ENCODE measurements at regions not wholly inside any gene's neighbourhood (a gene's known extent, or its start where the extent isn't known, plus 50 kb on each side); places are given as distances from the start of the nearest gene placed in this dataset.

DNA sequence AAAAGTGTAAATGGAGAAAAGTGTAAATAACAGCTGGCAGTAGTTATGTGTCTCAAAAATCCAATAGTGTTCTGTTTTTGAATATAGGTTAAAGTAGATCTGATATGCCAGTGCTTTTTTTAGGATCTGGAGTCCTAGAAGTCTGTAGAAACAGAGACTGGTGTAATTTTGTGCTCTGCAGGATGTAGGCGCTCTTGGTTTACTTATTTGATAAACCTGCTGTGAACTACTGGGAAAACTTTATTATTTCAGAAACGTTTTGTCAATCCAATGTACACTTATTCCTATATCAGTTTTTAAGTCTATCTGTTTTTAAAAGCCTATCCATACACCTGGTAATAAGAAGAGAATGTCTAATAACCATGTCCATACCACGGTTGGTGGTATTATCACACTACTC is 530.8 kb upstream of the ZNF804A start:
- POLR2A ChIA-PET, result no interaction called here

DNA sequence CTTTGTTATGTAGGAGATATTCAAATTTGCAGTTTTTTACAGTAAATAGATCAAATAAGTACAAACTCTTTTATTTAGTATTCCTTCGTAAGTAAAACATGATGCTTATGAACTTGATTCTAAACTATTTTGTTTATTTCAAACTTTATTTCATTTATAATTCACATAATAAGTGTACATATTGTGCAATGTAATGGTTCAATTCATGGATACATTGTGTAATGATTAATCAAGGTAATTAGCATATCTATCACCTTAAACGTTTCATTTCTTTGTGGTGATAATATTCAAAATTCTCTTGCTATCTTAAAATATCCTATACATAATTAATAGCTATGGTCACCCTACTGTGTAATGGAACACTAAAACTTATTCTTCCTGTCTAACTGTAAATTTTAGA is 525.9 kb upstream of the ZNF804A start:
- no peaks in the 10 kb centered on the region for H3K4me1 ChIP-seq (ENCODE audit: insufficient read depth, low read length)
- no peak overlapping the region for H3K4me3 Mint-ChIP-seq
- TF ChIP-seq, protein P1, sequence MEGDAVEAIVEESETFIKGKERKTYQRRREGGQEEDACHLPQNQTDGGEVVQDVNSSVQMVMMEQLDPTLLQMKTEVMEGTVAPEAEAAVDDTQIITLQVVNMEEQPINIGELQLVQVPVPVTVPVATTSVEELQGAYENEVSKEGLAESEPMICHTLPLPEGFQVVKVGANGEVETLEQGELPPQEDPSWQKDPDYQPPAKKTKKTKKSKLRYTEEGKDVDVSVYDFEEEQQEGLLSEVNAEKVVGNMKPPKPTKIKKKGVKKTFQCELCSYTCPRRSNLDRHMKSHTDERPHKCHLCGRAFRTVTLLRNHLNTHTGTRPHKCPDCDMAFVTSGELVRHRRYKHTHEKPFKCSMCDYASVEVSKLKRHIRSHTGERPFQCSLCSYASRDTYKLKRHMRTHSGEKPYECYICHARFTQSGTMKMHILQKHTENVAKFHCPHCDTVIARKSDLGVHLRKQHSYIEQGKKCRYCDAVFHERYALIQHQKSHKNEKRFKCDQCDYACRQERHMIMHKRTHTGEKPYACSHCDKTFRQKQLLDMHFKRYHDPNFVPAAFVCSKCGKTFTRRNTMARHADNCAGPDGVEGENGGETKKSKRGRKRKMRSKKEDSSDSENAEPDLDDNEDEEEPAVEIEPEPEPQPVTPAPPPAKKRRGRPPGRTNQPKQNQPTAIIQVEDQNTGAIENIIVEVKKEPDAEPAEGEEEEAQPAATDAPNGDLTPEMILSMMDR (IDR thresholded peaks at IDR 0.05), result no peak

More for the DNA sequence above, 530.8 kb upstream of the ZNF804A start:
- Mint-ChIP-seq H3K27me3 (no peaks in the 10 kb centered on the region), H3K36me3 (ENCODE audit: low read depth) (no peaks in the 10 kb centered on the region), H3K4me3 (no peak overlapping the region), H3K27ac (no peak overlapping the region), H3K4me1 (ENCODE audit: low read depth) (no peaks in the 10 kb centered on the region), H3K9me3 (peaks cover 2% of the 10 kb centered on the region)
- DNase-seq (no peak), ATAC-seq (ENCODE audit: poor library complexity) (no peak)
- Histone ChIP-seq H3K27me3 (ENCODE audit: control insufficient read depth in 1 of 2, insufficient read depth in 2 of 2, low read length in 2 of 2) (no peaks in the 10 kb centered on the region), H3K4me1 (ENCODE audit: insufficient read depth, low read length) (no peaks in the 10 kb centered on the region), H3K27ac (ENCODE audit: low read depth in 1 of 2, low read length in 2 of 2) (no peak overlapping the region), H3K36me3 (ENCODE audit: insufficient read depth, low read length) (no peaks in the 10 kb centered on the region), H3K4me3 (ENCODE audit: low read length) (no peak overlapping the region), H3K9me3 (ENCODE audit: control insufficient read depth in 1 of 2, insufficient read depth in 1 of 2, low read length in 2 of 2) (peaks cover 0 to 18% of the 10 kb centered on the region in 2 experiments)
- CTCF ChIA-PET, result no interaction called here
- intact Hi-C loops (cut with DNase I, micrococcal nuclease), result no loop called here
- TF ChIP-seq, protein P1 (IDR thresholded peaks at IDR 0.05), result no peak

DNA sequence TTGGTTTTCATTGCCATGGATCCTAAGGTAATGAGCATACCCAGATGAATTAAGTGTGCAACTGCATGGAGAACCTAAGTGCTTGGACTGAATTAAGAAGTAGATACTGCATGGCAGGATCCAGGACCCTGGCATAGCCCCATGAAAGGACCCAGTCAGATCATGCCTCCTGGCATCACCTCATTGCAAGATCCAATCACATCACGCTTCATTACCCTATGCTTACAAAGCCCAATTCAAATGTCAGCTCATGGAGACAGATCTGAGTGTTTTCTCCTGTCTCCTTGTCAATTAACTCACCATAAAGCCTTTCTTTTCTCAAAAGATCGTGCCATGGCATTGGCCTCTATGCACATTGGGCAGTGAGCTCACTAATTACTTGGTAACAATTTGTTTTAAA is 519.8 kb upstream of the ZNF804A start:
- no peaks in the 10 kb centered on the region for H3K4me1 ChIP-seq (ENCODE audit: insufficient read depth, low read length)
- ChIA-PET CTCF (no interaction called here), POLR2A (no interaction called here)
- H3K27ac ChIP-seq (ENCODE audit: low read depth in 1 of 2, low read length in 2 of 2), result no peak overlapping the region
- H3K27me3 Mint-ChIP-seq, result no peaks in the 10 kb centered on the region
- H3K36me3 Mint-ChIP-seq (ENCODE audit: low read depth), result no peaks in the 10 kb centered on the region
- intact Hi-C loops (cut with DNase I, micrococcal nuclease), result no loop called here
- no peaks in the 10 kb centered on the region for H3K9me3 ChIP-seq (ENCODE audit: control insufficient read depth in 1 of 2, insufficient read depth in 1 of 2, low read length in 2 of 2)
- H3K9me3 Mint-ChIP-seq, result peaks cover 4% of the 10 kb centered on the region
- DNase-seq, result no peak
- no peak overlapping the region for H3K27ac Mint-ChIP-seq
- no peaks in the 10 kb centered on the region for H3K27me3 ChIP-seq (ENCODE audit: control insufficient read depth in 1 of 2, insufficient read depth in 2 of 2, low read length in 2 of 2)
- H3K4me3 Mint-ChIP-seq, result no peak overlapping the region
- ATAC-seq (ENCODE audit: poor library complexity), result no peak
- TF ChIP-seq, protein P1 (IDR thresholded peaks at IDR 0.05), result no peak
- H3K36me3 ChIP-seq (ENCODE audit: insufficient read depth, low read length), result no peaks in the 10 kb centered on the region
- no peaks in the 10 kb centered on the region for H3K4me1 Mint-ChIP-seq (ENCODE audit: low read depth)
- no peak overlapping the region for H3K4me3 ChIP-seq (ENCODE audit: low read length)

More for the DNA sequence above, 525.9 kb upstream of the ZNF804A start:
- ChIA-PET CTCF (no interaction called here), POLR2A (no interaction called here)
- DNase-seq, result no peak
- no peaks in the 10 kb centered on the region for H3K9me3 Mint-ChIP-seq
- H3K27ac ChIP-seq (ENCODE audit: low read depth in 1 of 2, low read length in 2 of 2), result no peak overlapping the region
- intact Hi-C loops (cut with DNase I, micrococcal nuclease), result no loop called here
- H3K4me1 Mint-ChIP-seq (ENCODE audit: low read depth), result no peaks in the 10 kb centered on the region
- H3K4me3 ChIP-seq (ENCODE audit: low read length), result no peak overlapping the region
- peaks cover 0 to 5% of the 10 kb centered on the region in 2 experiments for H3K9me3 ChIP-seq (ENCODE audit: control insufficient read depth in 1 of 2, insufficient read depth in 1 of 2, low read length in 2 of 2)
- no peaks in the 10 kb centered on the region for H3K27me3 ChIP-seq (ENCODE audit: control insufficient read depth in 1 of 2, insufficient read depth in 2 of 2, low read length in 2 of 2)
- H3K27me3 Mint-ChIP-seq, result no peaks in the 10 kb centered on the region
- H3K27ac Mint-ChIP-seq, result no peak overlapping the region
- H3K36me3 ChIP-seq (ENCODE audit: insufficient read depth, low read length), result no peaks in the 10 kb centered on the region
- H3K36me3 Mint-ChIP-seq (ENCODE audit: low read depth), result no peaks in the 10 kb centered on the region
- no peak for ATAC-seq (ENCODE audit: poor library complexity)
